HEK293 (cell line): ENCODE measurements at regions not wholly inside any gene's neighbourhood (a gene's known extent, or its start where the extent isn't known, plus 50 kb on each side); places are given as distances from the start of the nearest gene placed in this dataset.
A peak's percentile ranks its signal among the peaks of the same experiment; 100 is the strongest.

Experiments
- CTCF ChIA-PET: fragments of 350-600 bp; formaldehyde crosslinking; extraction: SDS; loops from one replicate; lab custom pipeline; 2021; ENCODE audit warnings: antibody characterized with exemption; lab: Yijun Ruan, JAX
- POLR2A ChIA-PET: fragments of 300-600 bp; formaldehyde crosslinking; extraction: SDS; loops from one replicate; lab custom pipeline; 2020; ENCODE audit warnings: antibody characterized with exemption, inconsistent platforms; lab: Yijun Ruan, JAX
- H3K27ac ChIP-seq: fragments of 200-500 bp; sonication (Bioruptor generic); 2 replicates; pipeline ENCODE4 v1.5.1; 2014; ENCODE audit warnings: low read depth, low read length, control low read depth, inconsistent platforms; ENCODE audit errors: extremely low read depth
- H3K36me3 ChIP-seq, 2 experiments: fragments of 200-500 bp in 1 of 2; sonication (Bioruptor generic) in 1 of 2; 1 replicate in 1 of 2; 2 replicates in 1 of 2; pipeline ENCODE4 v1.5.1; 2014 to 2017; ENCODE audit warnings: inconsistent platforms in 2 of 2, low read length in 2 of 2; ENCODE audit not compliant: control insufficient read depth in 2 of 2, insufficient read depth in 1 of 2
- H3K4me1 ChIP-seq: fragments of 200-500 bp; sonication (Bioruptor generic); 2 replicates; pipeline ENCODE4 v1.5.1; 2014; ENCODE audit warnings: mild to moderate bottlenecking, low read length, inconsistent platforms; ENCODE audit not compliant: control insufficient read depth, insufficient read depth
- H3K4me3 ChIP-seq: 2 replicates; pipeline ENCODE4 v1.5.1; 2011; ENCODE audit warnings: low read depth, mild to moderate bottlenecking, control low read depth, low read length, moderate library complexity
- H3K9me3 ChIP-seq: fragments of 200-500 bp; sonication (Bioruptor generic); 2 replicates; pipeline ENCODE4 v1.5.1; 2014; ENCODE audit warnings: low read depth, low read length, inconsistent platforms; ENCODE audit not compliant: control insufficient read depth, insufficient read depth
- MEIS1 ChIP-seq: sonication (generic); formaldehyde crosslinking; IDR thresholded peaks from 2 replicates; pipeline ENCODE4 v1.8.1; 2022; ENCODE audit warnings: missing genetic modification reagents, mild to moderate bottlenecking, borderline replicate concordance
- PRDM2 ChIP-seq: fragments of 450-650 bp; formaldehyde crosslinking; IDR thresholded peaks from 2 replicates; pipeline ENCODE4 v1.5.1; 2016; ENCODE audit warnings: missing biosample characterization, missing genetic modification characterization, borderline replicate concordance
- WT1 ChIP-seq: fragments of 450-650 bp; formaldehyde crosslinking; IDR thresholded peaks from 2 replicates; pipeline ENCODE4 v1.5.1; 2016; ENCODE audit warnings: missing biosample characterization, missing genetic modification characterization
- ZBTB21 ChIP-seq: fragments of 450-650 bp; formaldehyde crosslinking; IDR thresholded peaks from 2 replicates; pipeline ENCODE4 v1.5.1; 2017; ENCODE audit warnings: missing biosample characterization, missing genetic modification characterization
- ZBTB44 ChIP-seq: fragments of 450-650 bp; IDR thresholded peaks from 2 replicates; pipeline ENCODE4 v1.5.1; 2018; ENCODE audit warnings: missing biosample characterization, mild to moderate bottlenecking, missing genetic modification characterization
- ZFP37 ChIP-seq: fragments of 450-650 bp; formaldehyde crosslinking; IDR thresholded peaks from 2 replicates; pipeline ENCODE4 v1.5.1; 2016; ENCODE audit warnings: missing biosample characterization, missing genetic modification characterization
- ZNF155 ChIP-seq: fragments of 450-650 bp; formaldehyde crosslinking; IDR thresholded peaks from 2 replicates; pipeline ENCODE4 v1.5.1; 2016; ENCODE audit warnings: missing biosample characterization, missing genetic modification characterization
- ZNF23 ChIP-seq: fragments of 450-650 bp; formaldehyde crosslinking; IDR thresholded peaks from 2 replicates; pipeline ENCODE4 v1.5.1; 2016; ENCODE audit warnings: missing biosample characterization, missing genetic modification characterization, borderline replicate concordance
- ZNF239 ChIP-seq: fragments of 450-650 bp; formaldehyde crosslinking; IDR thresholded peaks from 2 replicates; pipeline ENCODE4 v1.5.1; 2016; ENCODE audit warnings: missing biosample characterization, missing genetic modification characterization
- ZNF366 ChIP-seq: fragments of 450-650 bp; formaldehyde crosslinking; conservative IDR thresholded peaks from 2 replicates; pipeline ENCODE4 v1.5.1; 2016; ENCODE audit warnings: missing biosample characterization, missing genetic modification characterization
- ZNF37A ChIP-seq: fragments of 450-650 bp; IDR thresholded peaks from 2 replicates; pipeline ENCODE4 v1.5.1; 2018; ENCODE audit warnings: missing biosample characterization, missing genetic modification characterization
- ZNF521 ChIP-seq: fragments of 450-650 bp; formaldehyde crosslinking; IDR thresholded peaks from 2 replicates; pipeline ENCODE4 v1.5.1; 2017; ENCODE audit warnings: missing biosample characterization, mild to moderate bottlenecking, missing genetic modification characterization
- ZNF585B ChIP-seq: fragments of 450-650 bp; formaldehyde crosslinking; IDR thresholded peaks from 2 replicates; pipeline ENCODE4 v1.5.1; 2016; ENCODE audit warnings: missing biosample characterization, missing genetic modification characterization
- ZNF623 ChIP-seq: fragments of 450-650 bp; formaldehyde crosslinking; IDR thresholded peaks from 2 replicates; pipeline ENCODE4 v1.5.1; 2016; ENCODE audit warnings: missing biosample characterization, missing genetic modification characterization
- ZNF670 ChIP-seq: fragments of 450-650 bp; formaldehyde crosslinking; IDR thresholded peaks from 2 replicates; pipeline ENCODE4 v1.5.1; 2016; ENCODE audit warnings: missing biosample characterization, missing genetic modification characterization, low read depth
- ZNF692 ChIP-seq: fragments of 450-650 bp; formaldehyde crosslinking; IDR thresholded peaks from 2 replicates; pipeline ENCODE4 v1.5.1; 2016; ENCODE audit warnings: missing biosample characterization, missing genetic modification characterization
- ZNF785 ChIP-seq: fragments of 450-650 bp; formaldehyde crosslinking; IDR thresholded peaks from 2 replicates; pipeline ENCODE4 v1.5.1; 2016; ENCODE audit warnings: missing biosample characterization, missing genetic modification characterization

- TF ChIP-seq PRDM2 (tag by site-specific recombination) (no peak), ZNF239 (tag by site-specific recombination) (no peak), ZFP37 (tag by site-specific recombination) (no peak), ZNF623 (tag by site-specific recombination) (no peak), ZBTB44 (tag by site-specific recombination) (peak; percentile 88), ZNF585B (no peak), ZNF692 (tag by site-specific recombination) (peak; percentile 27; the same call in 1 of the 2 replicates), MEIS1 (CRISPR knock-in tag) (no peak), ZNF23 (tag by site-specific recombination) (no peak)
- TF ChIP-seq, all 188 proteins: peak for 6
Measured at GRCh38 chr11:62054484-62055121, 69.2 kb upstream of the INCENP start (continued).

- Histone ChIP-seq H3K36me3 (no peaks in the 10 kb centered on the region), H3K4me3 (no peak overlapping the region)
- POLR2A ChIA-PET = no interaction called here
Measured at GRCh38 chr11:62054081-62054480, 69.7 kb upstream of the INCENP start.

GRCh38 chr11:62050716-62051115 lies 73.1 kb upstream of the INCENP start:
- H3K27ac ChIP-seq = no peak overlapping the region
- TF ChIP-seq ZBTB21 (tag by site-specific recombination) = no peak
- no peak for TF ChIP-seq ZNF670 (tag by site-specific recombination)
- no peak for TF ChIP-seq ZNF155
- TF ChIP-seq ZNF37A (tag by site-specific recombination) = no peak
- TF ChIP-seq ZNF521 = no peak
- no peak for TF ChIP-seq ZNF366 (tag by site-specific recombination)
- no peaks in the 10 kb centered on the region for H3K9me3 ChIP-seq
- H3K4me3 ChIP-seq = no peak overlapping the region
- H3K4me1 ChIP-seq = no peaks in the 10 kb centered on the region
- ChIA-PET POLR2A (no interaction called here), CTCF (interaction anchor here (1.0 to 8.9 kb wide), 4 partner anchors 31 to 179 kb away, joined by 3 to 102 read pairs (median 10); no protein-coding TSS in a partner anchor)
- H3K36me3 ChIP-seq = no peaks in the 10 kb centered on the region

More at GRCh38 chr11:62054081-62054480, 69.7 kb upstream of the INCENP start:
- Histone ChIP-seq H3K4me1 (no peaks in the 10 kb centered on the region), H3K9me3 (no peaks in the 10 kb centered on the region)
- CTCF ChIA-PET = interaction anchor here (0.7 to 8.9 kb wide), 10 partner anchors 19 to 155 kb away, joined by 3 to 102 read pairs (median 4); partner anchors contain the start of genes BEST1 and RAB3IL1
- TF ChIP-seq ZNF785 (tag by site-specific recombination) = no peak
- TF ChIP-seq WT1 (tag by site-specific recombination) = no peak
- TF ChIP-seq, all 188 proteins: peak for 0
- no peak overlapping the region for H3K27ac ChIP-seq
